Hepatic stellate cell (primary cell): ENCODE measurements at regions not wholly inside any gene's neighbourhood (a gene's known extent, or its start where the extent isn't known, plus 50 kb on each side); places are given as distances from the start of the nearest gene placed in this dataset.
"Not testable (repeated sequence)": the region's sequence is repeated elsewhere in the genome, so short reads cannot be mapped to it uniquely, and the experiment has no call there.

Experiments
- DNase-seq: peaks from one replicate; pipeline ENCODE4 v3.0.0; 2011; ENCODE audit warnings: low spot score

DNA sequence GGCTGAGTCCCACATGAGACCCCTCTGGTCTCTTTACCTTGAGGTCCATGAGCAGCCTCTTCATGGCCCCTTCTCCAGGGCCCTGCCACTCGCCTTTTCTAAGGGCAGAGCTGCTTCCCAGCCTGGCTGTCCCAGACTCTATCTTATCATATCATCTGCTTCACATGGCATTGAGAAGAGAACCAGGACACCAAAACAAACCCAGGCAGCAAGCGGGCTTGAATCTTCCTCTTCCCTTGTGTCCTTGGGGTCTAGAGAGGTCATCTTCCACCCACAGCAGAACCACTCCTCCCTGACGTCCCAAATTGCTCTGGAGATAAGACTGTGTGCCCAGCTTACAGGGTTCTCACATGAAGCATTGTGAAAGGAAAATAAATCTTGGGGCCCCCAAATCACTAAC lies 261.3 kb upstream of the AUTS2 start:
- no peak for DNase-seq

DNA sequence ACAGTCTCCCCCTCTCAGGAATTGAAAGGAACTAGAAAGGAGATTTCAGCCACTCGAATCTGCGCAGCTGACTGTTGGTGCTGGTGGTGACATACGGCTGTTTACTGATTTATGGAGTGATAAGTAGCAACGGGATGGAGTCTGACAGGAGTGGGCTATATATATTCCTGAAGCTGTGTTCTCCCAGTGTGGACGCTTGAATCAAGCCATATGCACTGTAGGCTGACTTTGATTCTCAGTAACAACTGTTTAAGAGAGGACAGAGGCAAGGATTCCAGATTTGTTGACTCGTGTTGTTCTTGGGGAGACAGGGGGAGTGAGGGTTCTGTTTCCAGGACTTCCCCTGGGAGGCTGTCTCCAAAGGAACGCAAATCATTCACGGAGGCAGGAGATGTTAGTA lies 260.1 kb upstream of the AUTS2 start:
- DNase-seq = no peak

DNA sequence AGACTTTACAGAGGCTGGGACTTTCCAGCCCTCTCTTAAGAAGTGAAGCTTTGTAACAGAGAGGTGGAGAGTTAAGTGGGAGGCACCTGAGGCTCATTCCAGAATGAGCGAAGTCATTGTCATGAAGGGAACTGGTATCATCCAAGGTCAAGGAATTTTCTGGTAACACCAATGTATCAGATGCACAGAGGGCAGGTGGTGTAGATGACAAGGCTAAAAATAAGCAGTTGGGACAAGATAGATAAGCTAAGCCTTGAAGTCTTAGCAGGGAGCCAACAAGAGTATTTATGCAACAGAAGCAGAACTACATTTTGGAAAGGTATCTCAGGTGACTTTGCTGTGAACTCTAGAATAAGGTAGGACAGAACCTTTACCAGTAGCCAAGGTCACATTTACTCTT lies 257.0 kb upstream of the AUTS2 start:
- DNase-seq = no peak

DNA sequence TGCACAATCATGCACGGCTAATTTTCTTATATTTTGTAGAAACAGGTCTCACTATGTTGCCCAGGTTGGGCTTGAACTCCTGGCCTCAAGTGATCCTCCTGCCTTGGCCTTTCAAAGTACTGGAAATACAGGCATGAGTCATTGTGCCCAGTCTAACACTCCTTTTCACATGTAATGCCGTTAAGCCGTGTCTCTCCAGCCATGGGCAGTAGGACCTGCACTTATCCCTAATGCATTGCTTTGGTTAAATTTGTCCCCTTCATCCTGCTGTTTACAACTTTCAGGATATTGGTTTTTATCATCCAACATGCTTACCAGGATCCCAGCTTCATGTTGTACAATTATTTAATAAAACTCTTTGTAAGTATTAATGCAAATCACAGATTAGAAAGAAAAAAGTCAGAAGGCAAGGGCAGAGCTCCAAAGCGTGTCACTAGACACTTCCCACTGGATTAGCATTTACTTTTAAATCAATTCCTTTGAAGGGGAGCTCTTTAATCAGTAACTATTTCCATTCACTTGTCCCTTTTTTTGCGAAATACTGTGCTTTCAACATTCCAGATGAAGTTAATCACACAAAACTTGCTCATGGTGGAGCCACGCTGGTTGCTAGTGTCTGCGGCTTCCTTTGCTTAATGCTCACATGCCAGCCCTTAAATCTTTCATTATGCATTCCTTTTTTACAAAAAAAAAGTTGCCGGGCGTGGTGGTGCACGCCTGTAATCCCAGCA lies 256.0 kb upstream of the AUTS2 start:
- DNase-seq = no peak

DNA sequence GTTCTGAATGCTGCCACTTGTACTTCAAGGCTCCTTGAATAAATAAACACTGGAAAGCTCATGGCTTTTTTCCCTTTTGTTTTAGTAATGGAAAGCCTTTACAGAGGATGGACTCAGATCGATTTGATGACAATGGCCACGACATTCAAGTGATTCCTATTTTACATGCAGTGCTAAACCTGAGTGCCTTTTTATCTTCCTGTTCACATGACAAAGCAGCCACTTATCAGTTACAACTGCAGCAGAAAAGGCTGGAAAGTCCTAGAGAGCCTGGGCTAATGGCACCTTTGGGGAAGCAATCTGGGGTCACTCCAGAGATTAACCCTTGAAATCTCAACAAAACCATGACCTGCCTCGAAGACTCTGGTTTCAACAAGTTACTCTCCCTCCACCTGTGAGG lies 249.0 kb upstream of the AUTS2 start:
- no peak for DNase-seq

DNA sequence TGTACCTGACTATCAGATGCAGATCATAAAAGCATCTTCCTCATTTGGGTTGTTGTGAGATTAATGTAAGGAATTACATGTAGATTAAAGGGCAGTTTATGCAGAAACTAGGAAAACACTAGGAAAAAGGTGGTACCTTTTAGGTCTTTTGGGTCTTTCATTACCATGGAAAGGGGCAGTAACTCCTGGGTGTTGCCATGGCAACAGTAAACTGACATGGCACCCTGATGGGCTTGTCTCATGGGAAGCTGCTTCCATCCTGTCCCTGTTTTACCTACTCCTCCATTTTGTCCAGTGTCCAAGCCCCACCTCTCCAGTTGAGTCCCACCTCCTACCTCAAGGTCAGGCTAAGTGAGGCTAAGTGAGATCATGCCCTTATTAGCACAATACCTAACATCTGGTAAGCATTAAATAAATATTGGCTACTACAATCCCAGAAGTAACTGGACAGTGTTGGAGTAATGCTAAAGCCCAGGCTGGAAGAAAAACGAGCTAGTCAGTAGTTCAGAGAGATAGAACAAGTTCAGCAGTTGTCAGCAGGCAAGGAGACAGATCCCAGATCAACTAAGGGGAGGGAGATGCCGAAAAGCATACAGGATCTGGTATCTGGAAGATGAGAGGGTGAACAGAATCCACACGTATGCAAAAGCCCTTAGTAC lies 240.0 kb upstream of the AUTS2 start:
- DNase-seq = no peak

DNA sequence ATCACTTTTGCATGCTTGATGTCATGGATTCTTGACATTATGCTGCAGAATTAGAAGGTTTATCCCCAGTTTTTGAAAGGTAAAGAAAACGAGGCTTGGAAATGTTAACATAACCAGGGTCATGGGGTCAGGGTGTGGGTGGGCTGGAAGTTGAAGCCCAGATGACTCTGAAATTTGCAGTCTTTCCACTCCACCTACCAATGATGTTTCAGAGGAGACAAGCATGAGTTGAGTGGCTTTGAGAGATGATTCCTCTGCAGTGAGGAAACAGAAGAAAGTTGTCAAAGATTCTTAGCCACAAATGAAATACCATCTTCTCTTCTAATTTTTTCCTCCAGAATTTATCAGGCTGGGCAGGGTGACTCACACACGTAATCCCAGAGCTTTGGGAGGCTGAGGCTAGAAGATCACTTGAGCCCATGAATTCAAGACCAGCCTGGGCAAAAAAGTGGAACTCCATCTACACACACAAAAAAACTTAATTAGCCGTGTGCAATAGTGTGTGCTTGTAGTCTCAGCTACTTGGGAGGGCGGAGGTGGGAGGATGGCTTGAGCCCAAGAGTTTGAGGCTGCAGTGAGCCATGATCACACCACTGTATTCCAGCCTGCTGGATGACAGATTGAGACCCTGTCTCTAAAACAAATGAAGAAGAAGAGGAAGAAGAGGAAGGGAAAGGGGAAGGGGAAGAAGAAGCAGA lies 239.1 kb upstream of the AUTS2 start:
- no peak for DNase-seq

DNA sequence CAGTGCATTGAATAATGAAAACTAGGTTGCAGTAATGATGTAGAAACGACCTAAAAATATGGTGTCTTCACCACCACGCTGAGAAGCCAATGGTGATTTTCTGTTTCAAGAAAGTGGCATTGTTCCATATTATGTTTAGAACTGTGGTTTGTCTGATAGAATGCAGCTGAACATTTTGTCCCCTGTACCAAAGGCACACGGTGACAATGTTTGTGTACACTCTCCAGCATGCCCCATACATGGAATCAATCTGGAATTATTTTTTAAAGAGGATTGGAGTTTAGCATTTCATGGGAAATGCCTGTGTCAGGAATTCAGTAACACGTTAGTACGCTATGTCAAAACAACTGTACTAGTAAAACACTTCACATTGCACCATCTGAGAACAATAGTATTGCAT lies 237.4 kb upstream of the AUTS2 start:
- no peak for DNase-seq

DNA sequence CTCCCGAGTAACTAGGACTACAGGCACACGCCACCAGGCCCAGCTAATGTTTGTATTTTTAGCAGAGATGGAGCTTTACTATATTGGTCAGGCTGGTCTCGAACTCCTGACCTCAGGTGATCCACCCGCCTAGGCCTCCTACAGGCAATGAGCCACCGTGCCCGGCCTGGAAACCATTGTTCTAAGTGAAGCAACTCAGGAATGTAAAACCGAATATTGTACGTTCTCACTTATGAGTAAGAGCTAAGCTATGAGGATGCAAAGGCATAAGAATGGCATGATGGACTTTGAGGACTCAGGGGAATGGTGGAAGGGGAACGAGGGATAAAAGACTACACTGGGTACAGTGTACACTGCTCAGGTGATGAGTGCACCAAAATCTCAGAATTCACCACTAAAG lies 235.1 kb upstream of the AUTS2 start:
- DNase-seq = no peak

DNA sequence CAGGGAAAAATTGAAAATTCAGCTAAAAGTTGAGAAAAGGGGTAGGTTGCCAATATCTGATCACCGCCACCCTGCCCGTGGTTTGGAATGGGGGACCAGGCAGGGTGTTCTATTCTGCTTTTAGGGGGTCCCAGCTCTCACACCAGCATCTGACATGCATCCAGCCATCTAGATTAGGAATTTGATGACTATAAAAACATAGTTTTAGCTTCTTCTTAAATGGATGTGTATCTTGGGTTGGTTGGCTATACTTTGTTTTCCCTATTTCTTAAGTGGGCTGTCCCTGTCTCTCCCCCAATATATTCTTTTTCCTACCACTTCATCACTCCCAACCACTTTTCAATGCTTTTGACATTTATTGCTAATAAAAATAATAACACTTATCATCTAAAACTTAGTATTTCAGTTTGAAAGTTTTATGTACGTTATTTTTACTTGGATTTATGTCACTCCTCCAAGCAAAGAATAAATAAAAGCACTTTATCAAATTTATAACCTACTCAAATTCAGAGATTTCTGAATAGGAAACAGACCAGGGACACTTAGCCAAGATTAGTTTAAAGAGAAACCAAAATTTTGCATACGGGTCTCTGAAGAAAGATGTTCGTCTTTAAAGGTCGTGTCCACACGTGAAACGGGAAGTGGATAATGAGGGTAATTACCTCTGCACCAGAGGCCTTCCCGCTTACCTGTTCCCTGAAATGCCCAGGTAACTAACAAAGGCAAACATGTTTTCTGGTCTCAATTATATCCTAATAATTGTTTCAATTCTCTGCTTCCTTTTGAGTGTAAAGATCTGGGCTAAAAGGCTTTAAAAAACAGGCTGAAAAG lies 233.2 kb upstream of the AUTS2 start:
- no peak for DNase-seq

DNA sequence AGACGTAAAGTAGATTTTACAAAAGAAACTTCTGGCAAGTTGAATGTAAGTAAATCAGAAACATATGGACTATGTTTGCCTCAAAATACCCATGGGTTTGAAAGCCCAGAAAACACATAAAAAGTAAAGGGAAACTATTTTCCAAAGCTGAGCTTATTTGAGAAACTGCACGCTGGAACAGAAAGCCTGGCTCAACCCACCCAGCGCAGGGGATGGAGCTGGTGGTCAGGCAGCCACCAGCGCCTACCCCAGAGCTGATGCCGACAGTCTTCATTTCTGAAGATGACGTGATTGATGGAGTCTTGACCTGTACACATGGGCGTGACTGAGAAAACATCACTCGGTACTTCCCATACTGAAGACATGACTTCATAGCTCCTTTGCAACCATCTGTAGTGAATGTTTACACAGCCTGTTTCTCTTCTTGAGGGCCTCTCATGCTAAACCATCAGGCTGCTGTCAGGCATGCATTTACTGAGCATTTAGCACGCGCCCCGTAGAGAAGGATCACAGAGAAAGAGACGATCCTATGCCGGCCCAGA lies 232.6 kb upstream of the AUTS2 start:
- DNase-seq = no peak

DNA sequence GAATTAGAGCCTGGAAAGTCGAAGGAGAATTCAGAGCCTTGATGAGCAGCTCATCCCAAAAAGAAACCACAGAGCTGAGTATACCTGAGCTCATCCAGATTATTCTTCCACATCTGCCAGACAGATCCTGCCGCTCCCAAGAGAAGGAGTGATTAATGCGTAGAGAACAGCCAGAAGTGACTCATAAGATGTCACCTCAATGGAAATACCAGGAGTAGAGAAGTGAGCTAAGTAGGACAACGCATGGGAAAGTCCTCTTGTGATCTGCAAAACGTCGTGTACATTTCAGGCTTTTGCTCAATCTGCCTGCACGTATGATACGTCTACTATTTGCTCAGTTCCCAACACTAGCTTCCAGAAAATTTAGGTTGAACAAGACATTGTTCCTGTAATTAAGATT lies 230.5 kb upstream of the AUTS2 start:
- no peak for DNase-seq

DNA sequence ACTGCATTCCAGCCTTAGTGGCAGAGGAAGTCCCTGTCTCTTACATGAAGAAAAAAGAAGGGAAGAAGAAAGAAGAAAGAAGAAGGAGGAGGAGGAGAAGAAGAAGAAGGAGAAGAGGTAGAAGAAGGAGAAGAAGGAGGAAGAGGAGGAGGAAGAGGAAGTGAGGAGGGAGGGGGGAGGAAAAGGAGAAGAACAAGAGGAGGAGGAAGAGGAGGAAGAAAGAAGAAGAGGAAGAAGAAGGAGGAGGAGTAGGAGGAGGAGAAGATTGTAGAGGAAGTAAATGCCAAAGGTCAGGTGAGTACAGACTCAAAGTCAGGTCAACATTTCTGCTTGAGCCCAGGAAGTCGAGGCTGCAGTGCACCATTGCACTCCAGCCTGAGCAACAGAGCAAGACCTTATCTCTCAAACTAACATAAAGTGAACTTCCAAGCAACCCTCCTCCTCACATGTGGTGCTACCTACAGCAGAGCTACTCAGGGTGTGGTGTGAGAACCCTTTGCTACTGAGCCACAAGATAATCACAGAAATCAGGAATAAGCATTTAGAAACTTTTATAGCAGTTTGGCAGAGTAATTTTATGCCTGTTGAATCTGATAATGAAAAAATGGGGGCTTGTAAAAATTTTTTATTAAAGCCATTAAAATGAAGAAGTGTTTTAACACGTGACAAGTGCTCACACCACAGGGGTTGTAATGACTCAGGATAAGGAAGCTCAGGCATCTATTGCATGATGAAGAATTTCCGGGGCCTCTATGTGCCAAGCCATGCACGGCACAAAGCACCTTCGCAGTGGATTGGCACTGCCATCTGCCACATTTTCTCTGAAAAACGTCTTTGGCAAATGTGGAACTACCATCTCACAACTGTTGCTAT lies 224.9 kb upstream of the AUTS2 start:
- no peak for DNase-seq

DNA sequence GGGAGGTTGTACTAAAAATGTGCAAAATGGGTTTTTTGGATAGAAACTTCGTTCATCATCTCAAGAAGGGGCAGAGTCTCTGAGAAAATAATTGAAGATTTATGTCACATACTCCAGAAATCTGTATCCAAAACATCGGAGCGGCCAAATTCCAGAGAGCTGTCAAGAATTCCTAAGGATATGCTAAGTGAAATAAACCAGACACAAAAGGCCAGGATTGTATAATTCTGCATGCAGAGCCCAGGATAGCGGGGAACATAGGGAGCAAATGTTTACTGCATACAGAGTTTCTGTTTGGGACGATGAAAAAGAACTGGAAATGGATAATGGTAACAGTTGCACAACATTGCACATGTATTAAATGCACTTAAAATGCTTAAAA lies 224.2 kb upstream of the AUTS2 start:
- no peak for DNase-seq

DNA sequence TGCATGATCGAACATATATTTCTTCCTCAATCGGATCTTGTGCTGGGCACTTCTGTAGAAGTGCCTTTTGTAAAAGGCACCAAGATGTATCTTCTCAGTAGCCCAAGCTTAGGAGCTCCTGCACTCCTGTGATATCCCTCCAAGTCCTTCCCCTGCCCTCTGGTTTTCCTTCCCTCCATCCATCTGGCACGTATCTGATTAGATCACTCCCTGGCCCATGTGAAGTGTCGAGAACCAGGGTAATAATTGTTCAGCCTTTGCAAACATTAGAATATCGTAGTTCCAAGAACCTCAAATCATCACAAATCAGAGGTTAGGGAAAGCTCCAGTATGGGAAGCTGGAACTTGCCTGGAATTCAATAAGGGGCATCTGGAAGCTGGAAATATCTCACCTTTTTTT lies 221.1 kb upstream of the AUTS2 start:
- DNase-seq = no peak

DNA sequence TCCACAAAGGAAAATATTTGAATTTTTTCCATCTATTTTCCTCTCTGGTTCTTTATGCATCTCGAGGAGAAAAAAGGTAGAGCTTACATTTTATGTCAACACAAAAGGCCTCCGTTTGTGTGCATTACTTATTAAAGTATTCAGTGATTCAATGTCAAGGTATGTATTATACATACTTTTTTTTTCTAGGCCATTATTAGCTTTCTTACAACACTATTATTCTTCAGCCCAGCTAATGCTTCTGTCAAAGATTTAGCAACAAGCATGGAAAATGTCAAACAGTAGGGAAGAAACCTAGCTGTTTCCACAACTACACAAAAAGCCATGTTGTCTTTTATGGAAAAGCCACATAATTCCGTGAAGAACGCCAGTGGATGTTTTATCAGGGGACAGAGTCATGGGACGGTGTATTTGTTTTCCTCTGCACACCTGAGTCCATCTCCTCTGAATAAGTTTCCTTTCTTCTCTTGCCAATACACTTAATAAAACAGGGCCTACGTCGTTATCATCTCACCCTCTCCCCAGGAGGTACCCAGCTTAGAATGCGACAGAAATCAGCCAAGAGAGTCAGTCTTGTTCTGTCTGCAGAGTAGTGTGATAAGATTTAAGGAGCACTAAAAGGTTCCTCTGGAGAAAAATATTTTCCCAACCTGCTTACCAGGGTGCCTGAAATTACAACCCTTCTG lies 209.7 kb upstream of the AUTS2 start:
- no peak for DNase-seq

DNA sequence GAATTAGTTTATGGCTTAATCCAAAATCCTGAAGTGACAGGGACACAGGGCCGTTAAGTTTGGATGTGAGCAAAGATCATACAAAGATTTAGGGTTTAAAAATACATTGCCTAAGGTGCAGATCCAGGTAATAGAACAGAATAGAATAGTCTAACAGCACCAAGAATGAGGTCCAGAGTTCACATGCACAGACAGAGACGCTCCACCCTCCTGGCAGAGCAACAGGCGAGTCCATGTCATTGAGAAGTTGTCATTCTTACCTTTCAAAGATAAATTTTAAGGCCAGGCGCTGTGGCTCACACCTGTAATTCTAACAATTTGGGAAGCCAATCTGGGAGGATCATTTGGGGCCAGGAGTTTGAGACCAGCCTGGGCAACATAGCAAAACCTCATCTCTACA lies 209.1 kb upstream of the AUTS2 start:
- no peak for DNase-seq

DNA sequence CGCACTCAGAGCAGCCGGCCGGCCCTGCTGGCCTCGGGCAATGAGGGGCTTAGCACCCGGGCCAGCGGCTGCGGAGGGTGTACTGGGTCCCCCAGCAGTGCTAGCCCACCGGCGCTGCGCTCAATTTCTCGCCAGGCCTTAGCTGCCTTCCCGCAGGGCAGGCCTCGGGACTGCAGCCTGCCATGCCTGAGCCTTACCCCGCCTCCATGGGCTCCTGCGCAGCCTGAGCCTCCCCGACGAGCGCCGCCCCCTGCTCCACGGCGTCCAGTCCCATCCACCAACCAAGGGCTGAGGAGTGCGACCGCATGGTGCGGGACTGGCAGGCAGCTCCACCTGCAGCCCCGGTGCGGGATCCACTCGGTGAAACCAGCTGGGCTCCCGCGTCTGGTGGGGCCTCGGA lies 204.4 kb upstream of the AUTS2 start:
- DNase-seq = not testable (repeated sequence)

DNA sequence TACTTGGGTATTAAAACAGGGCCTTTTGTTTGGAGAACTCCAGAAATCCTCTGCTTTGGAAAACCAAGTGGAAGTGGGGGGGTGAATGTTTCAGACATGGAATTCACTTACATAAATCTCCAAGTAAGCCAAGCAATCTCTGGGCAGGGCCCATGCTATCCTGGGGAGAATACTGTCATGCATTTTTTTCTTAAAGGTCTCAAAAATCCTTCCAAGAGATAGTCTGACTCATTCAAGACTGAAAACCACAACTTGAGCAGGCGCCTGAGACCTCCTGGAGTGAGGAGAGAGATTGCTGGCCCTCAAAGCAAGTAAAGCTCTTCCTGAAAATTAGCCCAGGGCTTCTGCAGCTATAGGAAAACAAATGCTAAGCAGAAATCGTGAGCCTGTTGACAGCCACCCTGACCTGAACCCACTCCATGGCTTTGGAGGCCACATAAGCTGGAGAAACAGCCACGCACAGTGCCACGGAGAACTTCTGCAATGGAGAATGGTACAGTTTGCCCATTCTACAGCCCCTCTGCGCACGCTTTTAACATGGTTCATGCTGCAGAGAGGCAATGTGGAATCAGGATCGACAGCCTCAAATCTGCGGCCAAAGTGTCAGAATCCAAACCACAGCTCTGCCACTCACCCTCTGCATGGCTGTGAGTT lies 203.1 kb upstream of the AUTS2 start:
- no peak for DNase-seq

DNA sequence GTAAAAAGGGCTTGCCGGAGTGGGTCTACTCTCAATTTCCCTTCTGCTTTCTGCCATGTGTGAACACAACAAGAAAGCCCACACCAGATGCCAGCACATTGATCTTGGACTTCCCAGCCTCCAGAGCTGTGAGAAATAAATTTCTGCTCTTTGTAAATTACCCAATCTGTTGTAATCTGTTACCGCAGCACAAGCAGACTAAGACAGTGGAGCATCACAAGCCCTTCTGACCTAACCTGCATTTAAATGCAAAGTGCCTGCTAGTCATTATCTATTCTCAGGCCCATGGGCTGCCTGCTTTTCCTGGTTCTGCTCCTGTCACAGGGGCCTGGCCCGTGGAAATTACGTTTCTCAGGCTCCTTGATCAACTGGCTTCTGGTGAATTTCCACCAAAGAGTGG lies 199.3 kb upstream of the AUTS2 start:
- no peak for DNase-seq
